Hematopoietic multipotent progenitor cell treated with erythropoietin and hydrocortisone succinate and interleukin-3 and kit ligand, for 6 days (in vitro differentiated cells): ENCODE measurements at regions not wholly inside any gene's neighbourhood (a gene's known extent, or its start where the extent isn't known, plus 50 kb on each side); places are given as distances from the start of the nearest gene placed in this dataset.

Experiments used
- DNase-seq: peaks from one replicate; pipeline ENCODE4 v3.0.0-alpha.2; 2015

DNA sequence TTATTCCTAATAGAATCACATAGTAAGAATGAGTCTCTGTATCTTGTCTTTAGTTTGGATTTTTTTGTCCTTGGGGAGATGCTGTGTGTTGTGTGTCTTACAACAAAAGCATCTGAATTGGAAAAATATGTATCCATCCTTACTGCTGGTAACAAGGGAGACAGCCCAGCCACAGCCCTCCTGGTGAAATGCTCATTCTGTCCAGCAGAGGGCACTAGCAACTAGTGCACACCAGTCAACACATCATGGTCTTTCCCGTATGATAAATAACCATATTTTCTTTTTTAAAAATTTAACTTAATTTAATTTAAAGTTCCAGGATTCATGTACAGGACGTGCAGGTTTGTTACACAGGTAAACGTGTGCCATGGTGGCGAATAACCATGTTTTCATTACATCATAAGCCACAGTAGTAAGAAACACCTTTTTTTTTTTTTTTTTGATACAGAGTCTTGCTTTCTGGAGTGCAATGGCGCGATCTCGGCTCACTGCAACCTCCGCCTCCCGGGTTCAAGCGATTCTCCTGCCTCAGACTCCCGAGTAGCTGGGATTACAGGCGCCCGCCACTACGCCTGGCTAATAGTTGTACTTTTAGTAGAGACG, 245.1 kb downstream of the PTBP2 start:
- peak; percentile 75 for DNase-seq

DNA sequence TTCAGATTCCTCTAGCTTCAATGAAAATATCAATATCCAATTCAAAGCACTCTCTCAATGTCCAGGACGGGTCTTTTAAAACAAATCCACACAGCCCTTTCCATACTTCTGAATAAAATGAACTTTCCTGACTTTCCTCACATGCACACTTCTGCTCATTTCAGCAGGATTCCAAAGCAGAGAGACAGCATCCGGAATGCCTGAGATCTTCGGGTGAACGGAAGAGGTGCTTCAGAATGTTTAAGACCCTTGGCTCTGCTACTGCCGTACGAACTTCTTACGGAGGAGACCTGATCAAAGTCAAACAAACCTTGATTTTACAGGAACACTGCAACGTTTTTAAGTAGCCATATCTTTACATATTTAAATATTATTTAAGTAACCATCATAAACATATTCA, 245.7 kb downstream of the PTBP2 start:
- DNase-seq = no peak

DNA sequence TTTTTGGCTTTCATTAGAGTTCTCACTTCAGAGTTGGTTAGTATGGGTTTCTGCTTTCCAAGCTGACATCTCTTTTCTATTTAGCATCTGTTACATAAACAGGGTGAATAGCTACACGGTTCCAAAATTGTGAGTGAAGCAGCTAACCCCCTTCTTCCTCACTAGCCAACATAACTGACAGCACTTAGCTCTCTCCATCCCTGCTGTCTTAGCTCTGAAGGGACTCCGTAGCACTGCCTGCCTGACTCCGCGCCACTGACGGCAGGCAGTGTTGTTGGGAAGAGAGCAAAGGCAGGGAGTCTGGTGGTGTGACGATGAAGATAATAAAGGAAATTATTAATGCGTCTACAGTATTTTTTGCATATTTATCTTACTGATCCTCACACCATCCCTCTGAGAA, 247.0 kb downstream of the PTBP2 start:
- no peak for DNase-seq

DNA sequence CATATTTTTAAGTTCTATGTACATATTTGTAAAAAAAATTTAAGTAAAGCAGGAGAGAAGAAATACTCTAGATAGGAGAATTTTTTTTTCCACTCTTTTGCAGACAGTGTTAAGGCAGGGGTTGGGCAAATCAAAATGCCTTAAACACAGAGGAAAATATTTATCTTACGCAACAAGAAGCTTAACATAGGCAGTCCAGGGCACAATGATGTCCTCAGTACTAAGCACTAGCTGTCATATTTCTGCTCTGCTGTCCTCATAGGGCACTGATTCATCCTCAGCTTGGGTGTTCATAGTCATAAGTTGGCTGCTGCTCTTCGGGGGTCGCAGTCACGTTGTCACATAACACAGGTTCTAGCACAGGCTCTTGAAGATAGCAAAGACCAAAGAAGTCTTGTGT, 247.4 kb downstream of the PTBP2 start:
- no peak for DNase-seq

DNA sequence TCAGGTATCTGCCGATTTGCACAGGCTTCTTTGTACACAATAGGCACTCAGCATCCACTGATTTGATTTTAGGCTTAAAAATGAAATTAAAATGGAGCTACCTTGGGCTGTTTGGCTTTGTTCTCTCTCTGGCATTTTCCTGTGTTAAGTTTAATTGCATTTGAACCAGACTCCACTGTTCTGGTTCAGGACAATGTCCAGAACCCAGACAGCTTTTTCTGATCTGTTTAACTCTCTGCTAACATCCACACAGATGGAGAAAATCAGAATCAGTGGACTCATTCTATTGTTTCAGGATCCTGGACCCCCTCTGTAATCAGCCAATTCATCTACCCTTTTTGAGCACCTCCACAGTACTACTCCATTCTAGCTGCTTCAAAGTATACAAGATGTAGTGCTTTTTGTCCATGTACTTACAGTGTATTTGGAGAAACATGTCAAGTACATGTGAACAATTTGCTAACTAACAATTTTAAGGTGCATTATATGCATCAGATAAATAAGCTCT, 248.1 kb downstream of the PTBP2 start:
- DNase-seq = no peak

DNA sequence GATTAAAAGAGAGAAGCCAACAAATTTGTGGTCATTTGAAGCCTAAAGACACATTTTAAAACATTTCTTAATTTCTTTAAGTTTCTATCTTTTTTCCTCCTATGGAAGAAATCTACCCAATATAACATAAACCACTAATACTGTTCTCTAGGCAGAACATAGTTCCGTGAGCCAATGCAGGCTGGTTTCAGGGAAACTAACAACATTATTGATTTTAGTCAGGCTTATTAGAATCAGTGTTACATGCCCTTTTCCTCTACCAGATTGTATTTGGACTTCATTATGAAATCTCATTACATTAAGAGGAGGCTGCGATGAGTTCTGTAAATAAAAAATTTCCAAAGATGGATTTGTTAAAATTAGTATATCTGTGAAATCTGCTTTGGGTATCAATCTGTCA, 249.9 kb downstream of the PTBP2 start:
- no peak for DNase-seq

DNA sequence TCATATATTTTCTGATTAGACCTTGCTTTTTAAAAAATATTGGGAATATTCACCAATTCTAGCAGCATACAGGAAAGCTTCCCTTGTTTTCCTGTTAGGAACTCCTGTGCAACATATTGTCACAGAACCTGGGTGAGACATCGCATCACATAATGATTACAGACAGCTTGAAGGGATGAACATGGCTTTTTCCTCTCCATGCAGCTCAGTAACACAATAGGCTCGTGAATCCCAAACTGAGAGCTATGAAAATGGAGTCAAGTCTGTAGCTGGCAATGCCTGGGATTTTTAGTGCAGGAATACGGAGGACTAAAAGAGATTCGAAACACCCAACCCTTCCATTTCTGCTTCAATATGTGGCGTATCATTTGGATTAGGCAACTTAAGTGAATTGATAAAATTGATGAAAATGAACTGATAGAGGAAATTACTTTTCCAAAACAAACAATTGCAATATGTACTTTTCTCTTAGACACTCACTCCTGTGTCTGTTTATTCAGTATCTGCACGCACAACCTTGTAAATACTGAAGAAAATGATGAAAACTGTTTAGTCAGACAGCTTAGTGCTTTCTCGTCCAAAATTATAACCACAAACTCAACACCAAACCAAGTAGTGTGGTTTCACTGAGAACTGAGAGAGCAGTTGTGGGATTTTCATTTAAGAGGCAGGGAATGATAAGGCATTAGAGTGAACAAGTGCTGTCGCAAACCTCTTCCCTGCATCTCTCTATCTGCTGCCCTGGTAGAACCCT, 250.4 kb downstream of the PTBP2 start:
- no peak for DNase-seq

DNA sequence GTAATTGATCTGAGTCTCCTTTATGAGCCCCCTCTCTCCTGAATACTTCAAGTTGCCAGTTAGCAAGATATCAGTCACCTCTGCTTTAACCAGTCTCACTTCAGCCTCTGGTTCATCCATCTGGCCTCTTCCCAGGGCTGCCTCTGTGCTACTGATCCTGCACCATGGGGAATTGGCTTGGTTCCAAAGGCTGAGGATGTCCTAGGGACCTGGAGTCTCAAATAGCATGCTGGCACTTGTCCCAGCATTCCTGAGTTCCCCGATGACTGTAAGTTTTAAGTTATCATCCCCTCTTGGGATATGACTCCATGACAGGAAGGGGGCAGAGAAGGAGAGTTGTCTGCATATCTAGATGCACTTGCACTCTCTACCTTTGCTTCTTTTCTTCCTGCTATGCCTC, 252.0 kb downstream of the PTBP2 start:
- no peak for DNase-seq

DNA sequence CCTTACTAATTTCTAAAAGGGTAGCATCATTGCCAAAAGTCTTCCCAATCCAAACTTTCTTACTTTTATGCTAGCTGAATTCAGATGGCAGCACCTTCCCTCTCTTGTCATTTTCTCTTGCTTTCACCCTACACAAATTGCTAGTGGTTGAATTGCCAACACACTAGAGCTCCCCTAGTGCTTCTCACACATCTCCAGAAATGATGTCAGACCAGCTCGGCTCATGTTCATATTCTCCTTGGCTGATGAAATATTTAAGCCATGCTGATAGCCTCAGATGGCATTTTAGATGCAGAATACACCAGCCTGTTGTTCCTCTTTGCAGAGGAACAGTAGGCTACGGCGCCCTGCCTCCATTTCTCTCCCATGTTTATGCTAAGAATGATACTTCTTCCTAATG, 256.9 kb downstream of the PTBP2 start:
- no peak for DNase-seq

DNA sequence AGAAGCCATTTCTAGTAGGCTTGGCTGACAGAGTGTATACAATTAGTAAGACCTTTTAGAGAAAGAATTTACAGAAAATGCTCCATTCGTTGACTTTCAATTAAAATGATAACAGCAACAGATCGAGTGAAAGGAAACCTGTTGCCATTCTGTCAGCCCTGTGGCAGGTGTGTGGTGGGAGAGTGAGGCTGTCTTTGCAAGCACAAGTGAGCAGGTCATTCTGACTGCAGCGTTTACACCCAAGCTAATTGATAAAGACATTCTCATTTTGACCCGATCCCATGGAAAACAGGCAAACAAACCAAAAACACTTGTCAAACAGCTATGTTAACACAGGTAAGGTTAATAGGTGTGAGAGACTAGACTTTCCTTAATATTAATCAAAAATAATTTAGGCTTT, 257.3 kb downstream of the PTBP2 start:
- no peak for DNase-seq

DNA sequence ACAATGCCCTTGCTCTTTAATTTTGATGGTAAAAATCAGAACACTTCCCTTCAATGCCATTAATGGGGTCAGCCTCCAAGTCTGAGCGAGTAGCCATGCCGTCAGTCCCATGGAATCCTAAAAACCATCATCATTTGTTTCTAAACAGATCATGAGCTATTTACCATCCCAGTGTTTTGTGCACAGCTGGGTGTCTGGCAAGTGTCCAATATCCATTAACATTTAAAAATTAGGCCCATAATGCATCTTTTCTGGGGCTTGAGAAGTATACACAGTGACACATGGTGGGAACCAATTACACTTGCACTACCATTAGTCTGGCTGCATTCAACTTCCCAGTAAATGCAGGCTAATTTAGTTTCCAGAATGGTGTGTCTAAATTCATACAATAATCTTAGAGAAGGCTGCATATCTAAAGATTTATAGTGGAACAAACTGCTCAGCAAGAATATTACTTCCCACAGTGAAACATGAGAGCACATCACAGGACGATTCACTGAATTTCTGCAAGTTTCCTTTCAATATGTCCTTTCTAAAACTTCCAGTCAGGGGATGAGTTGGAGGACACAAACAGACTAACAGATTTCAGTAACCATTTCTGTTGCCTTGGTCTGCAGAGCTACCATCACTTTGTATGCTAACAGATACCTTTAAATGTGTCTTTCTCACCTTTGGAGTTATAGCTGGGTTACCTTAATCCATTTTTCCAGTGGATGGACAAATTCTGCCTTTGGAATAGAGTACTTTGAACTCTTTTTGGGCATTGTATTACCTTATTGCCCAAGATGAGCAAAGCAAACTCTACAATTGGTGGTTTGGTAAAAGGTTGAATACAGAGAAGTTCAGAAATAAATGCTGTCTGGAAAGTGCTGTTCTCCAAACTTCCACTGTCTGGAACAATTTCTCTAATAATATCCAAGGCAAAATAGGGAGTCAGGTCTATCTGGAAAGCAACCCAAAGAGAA, 258.0 kb downstream of the PTBP2 start:
- DNase-seq = no peak

DNA sequence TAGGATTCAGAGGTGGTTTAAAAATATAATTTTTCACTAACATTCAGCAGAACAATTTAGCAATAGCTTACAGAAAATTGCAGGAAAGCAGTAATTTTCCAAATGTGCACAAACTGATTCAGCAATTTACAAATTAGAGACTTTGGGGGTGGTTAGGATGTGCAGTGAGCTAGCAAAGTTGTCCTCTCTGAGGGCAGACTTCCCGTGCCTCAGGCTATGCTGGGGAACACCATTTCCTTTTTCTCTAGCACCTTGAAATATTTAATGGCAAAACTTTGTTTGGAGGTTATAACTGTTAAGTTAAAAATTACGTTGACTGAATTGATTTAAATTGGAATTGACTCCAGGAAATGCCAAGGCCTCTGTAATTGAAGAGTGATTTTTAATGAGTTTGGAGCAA, 258.9 kb downstream of the PTBP2 start:
- no peak for DNase-seq

DNA sequence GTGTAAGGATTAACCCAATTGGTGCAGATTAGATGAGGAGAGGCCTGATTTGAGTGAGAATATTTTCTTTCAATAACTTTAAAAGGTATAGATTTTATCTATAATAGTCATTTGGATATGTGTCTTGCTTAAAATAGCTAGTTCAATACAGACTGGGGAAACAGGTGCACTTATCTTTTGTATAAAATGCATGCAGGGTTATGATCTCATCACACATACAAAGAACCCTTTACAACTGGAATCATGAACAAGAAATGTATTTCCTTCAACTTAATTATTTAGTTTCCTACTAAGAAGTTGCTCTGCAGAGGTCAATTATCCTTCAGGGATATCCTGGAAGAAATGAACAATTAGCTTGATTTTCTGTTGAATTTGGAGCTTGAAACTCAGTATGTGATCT, 259.6 kb downstream of the PTBP2 start:
- no peak for DNase-seq

DNA sequence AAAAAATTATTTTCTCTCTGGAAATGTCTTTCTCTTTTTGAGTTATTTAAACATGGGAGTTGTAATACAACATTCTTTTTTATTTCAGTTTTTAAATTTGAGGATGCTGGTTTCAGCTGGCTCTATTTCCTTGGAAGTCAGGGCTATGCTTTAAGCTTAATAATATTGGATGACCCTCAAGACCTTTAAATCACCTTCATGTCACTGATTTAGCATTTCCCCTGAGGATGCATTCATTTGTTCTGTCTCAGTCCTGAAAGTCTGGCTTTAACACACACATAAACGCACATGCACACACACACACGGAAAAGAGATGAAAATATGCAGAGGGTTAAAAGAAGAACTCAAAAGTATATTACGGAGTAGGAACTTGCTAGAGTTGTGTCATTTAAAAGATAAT, 260.5 kb downstream of the PTBP2 start:
- DNase-seq = no peak

DNA sequence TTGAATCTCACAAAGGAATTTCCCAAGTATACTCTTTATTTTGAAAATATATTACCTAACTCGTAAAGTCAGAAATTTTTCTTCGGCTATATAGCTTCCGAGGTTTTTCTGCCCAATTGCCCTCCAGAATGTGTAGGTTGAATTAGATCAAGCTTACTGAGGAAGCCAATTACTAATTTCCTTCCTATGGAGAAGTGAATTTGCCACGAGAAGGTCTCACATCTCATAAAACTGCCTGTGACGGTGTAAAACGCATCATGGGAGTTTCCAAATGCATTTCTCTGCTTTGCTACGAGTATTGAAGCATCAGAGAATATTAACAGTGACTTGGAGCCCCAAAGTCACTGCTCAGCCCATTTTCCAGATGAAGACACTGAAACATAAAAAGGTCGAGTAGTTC, 262.3 kb downstream of the PTBP2 start:
- DNase-seq = no peak

DNA sequence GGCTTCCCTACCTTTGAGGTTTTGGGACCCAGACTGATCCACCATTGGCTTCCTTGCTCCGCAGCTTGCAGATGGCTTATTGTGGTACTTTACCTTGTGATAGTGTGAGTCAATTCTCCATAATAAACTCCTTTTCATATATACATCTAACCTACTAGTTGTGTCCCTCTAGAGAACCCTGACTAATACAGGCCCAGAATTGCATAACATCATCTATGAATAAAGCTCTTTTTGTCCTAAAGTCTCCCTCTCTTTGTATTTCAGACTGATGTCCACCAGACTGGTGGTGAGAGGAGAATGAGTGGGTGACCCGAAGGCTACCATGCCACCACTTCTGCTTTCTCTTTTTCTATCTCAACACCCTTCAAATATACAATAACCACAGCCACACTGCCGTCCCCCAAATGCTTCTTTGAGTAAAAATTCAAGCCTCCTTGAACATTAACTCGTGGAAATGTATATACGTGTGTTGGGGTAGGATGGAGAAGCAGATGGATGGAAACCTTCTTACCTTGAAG, 265.7 kb downstream of the PTBP2 start:
- no peak for DNase-seq

DNA sequence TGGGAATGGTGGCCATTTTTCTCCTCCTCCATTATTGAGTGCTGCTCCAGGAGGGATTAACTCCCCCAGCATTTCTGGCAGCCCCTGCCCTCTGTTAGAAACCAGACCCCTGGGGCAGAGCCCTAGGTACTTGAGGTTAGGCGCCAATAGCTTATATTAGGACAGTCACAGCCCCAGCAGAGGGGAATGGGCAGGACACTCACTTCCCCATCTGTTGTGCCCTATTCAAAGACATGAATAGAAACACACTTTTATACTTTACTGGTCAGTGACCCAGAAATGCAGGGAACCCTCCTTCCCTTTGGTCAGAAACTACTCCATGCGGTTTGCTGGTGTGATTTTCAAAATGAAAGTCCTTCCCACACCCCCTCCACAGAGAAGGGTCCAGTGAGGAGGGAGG, 267.7 kb downstream of the PTBP2 start:
- DNase-seq = no peak

DNA sequence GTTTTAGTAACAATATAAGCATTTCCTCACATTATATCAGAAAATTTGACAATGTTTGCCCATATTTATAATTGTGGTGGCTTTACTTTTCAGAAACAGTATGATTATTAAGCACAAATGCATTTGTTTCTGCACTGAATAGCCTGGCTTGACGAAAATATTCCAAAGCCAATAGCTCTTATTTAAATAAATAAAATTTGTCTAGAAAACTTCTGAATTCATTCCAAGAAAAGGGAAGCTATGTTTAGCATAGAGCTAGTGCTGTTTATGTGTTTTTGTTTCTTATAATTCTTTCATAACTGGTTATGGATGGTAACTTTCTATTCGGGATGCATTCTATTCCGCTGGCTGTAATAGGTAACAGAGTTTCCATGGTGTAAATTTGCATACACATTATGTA, 268.6 kb downstream of the PTBP2 start:
- DNase-seq = no peak

DNA sequence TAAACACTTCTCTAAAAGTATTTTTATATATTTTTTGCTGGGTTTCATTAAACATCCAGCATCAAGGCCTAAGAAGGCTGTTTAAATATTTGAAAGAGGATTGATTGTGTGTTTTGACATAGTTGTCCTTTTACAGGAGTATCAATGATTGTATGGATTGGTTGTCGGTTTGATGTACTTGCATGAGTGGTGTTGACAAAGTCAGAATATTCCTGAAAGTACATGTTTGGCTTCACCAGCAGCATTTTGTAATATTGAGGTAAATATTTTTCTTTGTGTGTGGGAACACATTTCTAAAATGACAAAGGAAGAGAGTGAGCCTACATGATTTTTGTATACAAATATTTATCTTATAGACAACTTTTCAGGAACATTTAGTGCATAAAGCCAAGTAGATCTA, 269.7 kb downstream of the PTBP2 start:
- DNase-seq = no peak

DNA sequence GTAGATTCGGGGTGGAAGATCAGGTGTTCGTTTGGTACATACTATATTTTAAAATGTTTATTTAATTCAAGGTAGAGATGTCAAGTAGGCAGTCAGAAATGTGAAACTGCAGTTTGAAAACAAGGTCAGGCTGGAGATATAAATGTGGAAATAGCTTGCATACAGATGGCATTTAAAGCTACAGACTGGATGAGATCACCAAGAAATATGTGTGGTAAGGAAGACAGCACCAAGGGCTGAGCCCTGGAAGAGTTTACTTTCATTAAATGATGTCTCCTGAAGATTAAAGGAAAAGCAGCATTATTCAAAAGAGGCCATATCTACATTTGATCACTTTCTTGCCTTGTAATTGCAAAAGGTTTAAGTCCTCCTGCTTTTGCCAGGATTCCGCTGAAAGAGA, 271.3 kb downstream of the PTBP2 start:
- DNase-seq = no peak

DNA sequence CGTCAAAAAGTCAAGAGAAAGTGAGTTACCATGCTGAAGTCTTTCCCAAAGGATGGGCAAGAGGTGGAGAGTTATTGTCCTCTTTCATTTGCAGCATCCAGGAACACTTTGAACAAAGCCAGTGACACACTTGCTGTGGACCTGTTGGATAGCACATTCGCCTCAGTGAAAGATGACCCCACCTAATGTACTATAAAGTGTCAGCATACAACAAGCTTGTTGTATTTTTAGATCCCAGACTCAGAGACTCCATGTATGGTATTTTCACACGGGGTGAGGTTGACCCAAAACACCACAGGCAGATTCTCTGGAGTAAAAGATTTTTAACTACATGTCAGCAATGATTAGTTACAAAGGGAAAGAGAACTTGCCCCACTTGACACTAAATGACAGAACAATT, 273.8 kb downstream of the PTBP2 start:
- no peak for DNase-seq

DNA sequence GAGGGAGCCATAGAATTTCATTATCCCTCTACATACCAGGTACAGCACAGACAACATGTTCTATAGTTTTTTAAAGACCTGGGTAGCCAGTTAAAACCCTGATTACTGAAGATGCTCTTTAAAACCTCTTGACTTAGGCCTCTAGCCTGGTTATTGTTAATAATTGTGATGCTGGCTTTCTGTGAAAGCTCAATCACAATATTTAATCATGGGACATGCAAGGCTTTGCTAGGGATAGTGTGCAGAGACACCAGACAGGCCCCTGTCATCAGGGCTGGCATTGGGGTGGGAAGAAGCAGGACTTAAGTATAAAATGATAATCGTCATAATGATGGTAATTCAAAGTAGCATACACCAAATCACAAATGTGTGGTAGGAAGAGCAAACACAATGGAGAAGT, 274.4 kb downstream of the PTBP2 start:
- DNase-seq = no peak

DNA sequence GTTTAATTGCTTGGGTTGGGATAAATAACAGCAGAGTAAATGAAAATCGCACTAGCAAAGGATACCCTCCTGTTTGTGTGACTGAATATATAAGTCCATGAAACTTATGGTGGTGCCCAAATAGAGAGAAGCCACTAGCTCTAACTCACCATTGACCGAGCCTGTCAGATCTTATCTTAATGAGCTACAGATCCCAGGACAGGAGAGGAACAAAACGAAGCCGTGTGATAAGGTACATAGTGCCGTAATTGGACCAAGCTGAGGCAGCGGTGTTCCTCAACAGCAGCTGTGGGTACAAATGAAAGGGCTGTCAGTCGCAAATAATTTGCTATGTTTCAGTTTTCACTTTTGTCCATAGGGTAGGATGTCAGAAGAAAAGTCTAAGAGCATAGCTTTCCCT, 276.1 kb downstream of the PTBP2 start:
- DNase-seq = peak; percentile 21

DNA sequence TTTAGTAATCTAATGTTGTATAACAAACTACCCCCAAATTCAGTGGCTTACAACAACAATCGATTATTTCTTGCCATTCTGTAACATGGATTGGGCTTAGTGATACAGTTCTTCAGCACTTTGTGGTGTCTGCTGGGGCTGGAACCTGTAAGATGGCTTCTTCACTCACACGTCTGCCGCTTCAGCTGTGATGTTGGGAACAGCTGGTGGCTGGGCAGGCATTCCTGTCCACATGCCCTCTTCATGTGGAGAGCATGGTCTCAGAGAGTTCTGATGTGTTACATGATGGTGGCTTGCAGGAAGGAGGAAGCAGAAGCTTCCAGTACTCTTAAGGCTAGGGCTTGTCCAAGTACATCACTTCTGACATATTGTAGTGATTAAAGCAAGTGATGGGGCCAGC, 276.9 kb downstream of the PTBP2 start:
- no peak for DNase-seq
